ENCODE measurements at regions not wholly inside any gene's neighbourhood (a gene's known extent, or its start where the extent isn't known, plus 50 kb on each side); places are given as distances from the start of the nearest gene placed in this dataset.

DNA sequence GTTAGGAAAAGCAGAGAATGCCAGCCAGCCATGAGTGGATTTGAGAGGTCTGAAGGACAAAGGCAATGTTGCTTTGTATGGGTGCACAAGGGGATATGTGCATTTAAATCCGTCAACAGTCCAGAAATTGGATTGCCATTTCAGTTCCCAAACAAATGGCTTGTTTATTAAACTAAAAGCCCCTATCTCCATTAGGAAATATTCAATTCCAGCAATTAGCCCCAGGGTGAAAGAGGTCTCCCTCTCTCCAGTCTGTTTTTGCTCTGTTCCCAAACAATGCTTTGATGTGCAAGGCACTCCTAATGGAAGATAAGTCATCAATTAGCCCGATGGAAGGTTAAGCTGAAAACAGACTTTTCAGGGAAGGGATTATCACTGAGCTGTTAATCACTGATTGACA lies 101.3 kb downstream of the C9orf152 start:
- TF ChIP-seq, protein P1, sequence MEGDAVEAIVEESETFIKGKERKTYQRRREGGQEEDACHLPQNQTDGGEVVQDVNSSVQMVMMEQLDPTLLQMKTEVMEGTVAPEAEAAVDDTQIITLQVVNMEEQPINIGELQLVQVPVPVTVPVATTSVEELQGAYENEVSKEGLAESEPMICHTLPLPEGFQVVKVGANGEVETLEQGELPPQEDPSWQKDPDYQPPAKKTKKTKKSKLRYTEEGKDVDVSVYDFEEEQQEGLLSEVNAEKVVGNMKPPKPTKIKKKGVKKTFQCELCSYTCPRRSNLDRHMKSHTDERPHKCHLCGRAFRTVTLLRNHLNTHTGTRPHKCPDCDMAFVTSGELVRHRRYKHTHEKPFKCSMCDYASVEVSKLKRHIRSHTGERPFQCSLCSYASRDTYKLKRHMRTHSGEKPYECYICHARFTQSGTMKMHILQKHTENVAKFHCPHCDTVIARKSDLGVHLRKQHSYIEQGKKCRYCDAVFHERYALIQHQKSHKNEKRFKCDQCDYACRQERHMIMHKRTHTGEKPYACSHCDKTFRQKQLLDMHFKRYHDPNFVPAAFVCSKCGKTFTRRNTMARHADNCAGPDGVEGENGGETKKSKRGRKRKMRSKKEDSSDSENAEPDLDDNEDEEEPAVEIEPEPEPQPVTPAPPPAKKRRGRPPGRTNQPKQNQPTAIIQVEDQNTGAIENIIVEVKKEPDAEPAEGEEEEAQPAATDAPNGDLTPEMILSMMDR (IDR thresholded peaks at IDR 0.05): no peak
- TF ChIP-seq POLR2A (IDR thresholded peaks at IDR 0.05): no peak
- no peaks in the 10 kb centered on the region for H3K9me3 ChIP-seq
- WGBS, 2 donors: 81 to 87% methylated on average over 2 of the region's 2 CpGs

DNA sequence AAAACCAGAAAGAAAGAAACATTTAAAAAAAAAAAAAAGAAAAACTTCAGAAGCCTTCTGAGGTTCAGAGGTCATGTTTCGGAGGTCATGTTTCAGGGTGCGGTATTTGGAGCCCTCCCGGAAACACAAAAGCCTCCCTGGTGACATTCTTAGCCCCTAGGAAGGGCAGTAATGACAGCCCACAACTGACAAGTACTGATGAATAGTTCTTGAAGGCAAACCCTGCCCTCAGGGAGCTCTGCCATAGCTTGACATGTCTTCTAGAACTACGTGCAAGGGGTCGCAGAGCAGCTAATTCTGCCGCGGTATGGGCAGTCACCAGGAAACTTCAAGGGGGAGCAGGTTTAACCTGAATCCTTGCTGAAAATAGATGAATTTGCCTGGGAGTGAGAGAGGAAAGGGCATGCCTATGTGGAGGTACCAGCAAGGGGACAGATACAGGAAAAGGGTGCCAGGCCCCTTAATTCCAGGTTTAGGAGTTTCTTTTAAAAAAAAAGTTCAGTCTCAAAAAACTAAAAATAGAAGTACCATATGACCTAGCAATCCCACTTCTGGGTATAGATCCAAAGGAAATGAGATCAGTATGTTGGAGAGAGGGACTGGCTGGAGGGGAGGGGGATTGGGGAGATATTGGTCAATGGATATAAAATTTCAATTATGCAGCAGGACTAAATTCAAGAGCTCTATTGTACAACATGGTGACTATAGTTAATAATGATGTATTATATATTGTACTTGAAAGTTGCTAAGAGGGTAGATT lies 98.4 kb downstream of the C9orf152 start:
- WGBS, 2 donors: 83 to 86% methylated on average over 7 of the region's 7 CpGs

More for the DNA sequence above, 101.3 kb downstream of the C9orf152 start:
- no peak for DNase-seq
- no peak overlapping the region for H3K27ac ChIP-seq
- no peaks in the 10 kb centered on the region for H3K27me3 ChIP-seq
- H3K4me1 ChIP-seq: peaks cover 3% of the 10 kb centered on the region
- H3K36me3 ChIP-seq (ENCODE audit: low read depth, missing control alignments): no peaks in the 10 kb centered on the region
- intact Hi-C loops (cut with DNase I; ENCODE audit: low total_unique reads): no loop called here
- H3K4me3 ChIP-seq: no peak overlapping the region

DNA sequence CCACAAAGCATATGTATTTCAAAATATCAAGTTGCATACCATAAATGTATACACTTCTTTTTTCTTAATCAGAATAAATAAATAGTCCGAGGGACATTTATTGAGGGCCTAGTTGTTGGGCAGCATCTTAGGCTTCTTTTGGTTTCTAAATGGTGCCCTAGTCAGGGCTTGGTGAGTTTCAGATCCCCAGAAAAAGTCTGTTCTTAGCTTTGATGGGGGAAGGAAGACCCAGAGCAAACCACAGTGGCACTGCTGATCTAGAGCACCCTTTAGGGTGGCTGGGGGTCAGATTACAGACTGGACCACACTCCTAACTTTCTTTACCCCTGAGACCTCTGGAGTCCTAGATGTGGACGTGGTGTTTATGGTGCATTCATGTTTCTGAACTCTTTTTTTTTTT lies 97.8 kb downstream of the C9orf152 start:
- intact Hi-C loops (cut with DNase I; ENCODE audit: low total_unique reads): no loop called here

More for the DNA sequence above, 98.4 kb downstream of the C9orf152 start:
- Histone ChIP-seq H3K27me3 (no peaks in the 10 kb centered on the region), H3K4me1 (peaks cover 2% of the 10 kb centered on the region), H3K9me3 (no peaks in the 10 kb centered on the region), H3K4me3 (no peak overlapping the region), H3K27ac (no peak overlapping the region), H3K36me3 (ENCODE audit: low read depth, missing control alignments) (no peaks in the 10 kb centered on the region)
- intact Hi-C loops (cut with DNase I; ENCODE audit: low total_unique reads): no loop called here
- DNase-seq: no peak
- no peak for TF ChIP-seq POLR2A (IDR thresholded peaks at IDR 0.05)
- TF ChIP-seq, protein P1 (IDR thresholded peaks at IDR 0.05): no peak

DNA sequence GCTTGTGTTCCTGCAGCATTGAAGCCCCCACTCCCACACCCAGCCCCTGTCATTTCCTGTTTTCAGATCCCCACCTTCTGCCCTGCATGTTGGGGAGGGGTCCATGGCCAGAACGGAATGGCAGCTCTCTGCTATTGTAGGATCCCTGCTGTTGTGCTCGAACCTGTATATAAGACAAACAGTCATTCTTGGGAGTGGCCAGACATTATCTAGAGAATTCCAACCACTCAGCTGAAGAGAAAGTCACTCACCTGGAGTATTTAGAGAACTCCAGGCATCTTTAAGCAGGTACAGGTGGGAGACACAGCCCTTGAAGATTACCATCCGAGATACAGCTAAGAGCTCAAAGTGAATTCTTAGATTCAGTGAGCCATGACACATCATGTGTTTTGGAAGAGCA lies 96.1 kb downstream of the C9orf152 start:
- Histone ChIP-seq H3K4me1 (peaks cover 13% of the 10 kb centered on the region), H3K4me3 (no peak overlapping the region), H3K27me3 (no peaks in the 10 kb centered on the region), H3K27ac (no peak overlapping the region), H3K9me3 (no peaks in the 10 kb centered on the region), H3K36me3 (ENCODE audit: low read depth, missing control alignments) (no peaks in the 10 kb centered on the region)
- TF ChIP-seq POLR2A (IDR thresholded peaks at IDR 0.05): no peak
- TF ChIP-seq, protein P1 (IDR thresholded peaks at IDR 0.05): no peak
- no peak for DNase-seq
- intact Hi-C loops (cut with DNase I; ENCODE audit: low total_unique reads): no loop called here
- WGBS, 2 donors: 66 to 76% methylated on average over 3 of the region's 3 CpGs

More for the DNA sequence above, 97.8 kb downstream of the C9orf152 start:
- TF ChIP-seq, protein P1 (IDR thresholded peaks at IDR 0.05): no peak
- no peak for TF ChIP-seq POLR2A (IDR thresholded peaks at IDR 0.05)
- H3K9me3 ChIP-seq: no peaks in the 10 kb centered on the region
- no peaks in the 10 kb centered on the region for H3K36me3 ChIP-seq (ENCODE audit: low read depth, missing control alignments)
- H3K27ac ChIP-seq: no peak overlapping the region
- no peak for DNase-seq
- H3K4me1 ChIP-seq: peaks cover 8% of the 10 kb centered on the region
- H3K4me3 ChIP-seq: no peak overlapping the region
- H3K27me3 ChIP-seq: no peaks in the 10 kb centered on the region
- WGBS, 2 donors: 84 to 90% methylated on average over 2 of the region's 2 CpGs

DNA sequence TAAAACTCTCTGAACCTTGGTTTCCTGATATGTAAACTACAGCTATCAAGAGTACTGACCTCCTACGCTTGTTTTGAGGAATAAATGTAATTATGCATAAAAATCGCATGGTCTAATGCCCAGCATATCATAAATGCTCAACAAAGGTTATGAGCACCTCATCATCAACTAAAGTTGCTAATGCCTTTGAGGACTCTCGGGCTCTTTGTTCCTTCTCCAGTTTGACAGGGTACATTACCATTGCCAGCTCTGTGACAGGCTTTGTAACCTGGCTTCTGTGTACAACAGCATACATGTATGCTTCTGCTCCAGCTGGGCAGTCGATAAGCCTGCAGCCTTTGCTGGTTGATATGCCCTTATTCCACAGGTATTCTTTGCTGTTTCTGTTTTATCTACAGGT lies 95.2 kb downstream of the C9orf152 start:
- no peaks in the 10 kb centered on the region for H3K36me3 ChIP-seq (ENCODE audit: low read depth, missing control alignments)
- H3K4me3 ChIP-seq: no peak overlapping the region
- H3K4me1 ChIP-seq: peaks cover 13% of the 10 kb centered on the region
- WGBS, 2 donors: 89 to 92% methylated on average over 4 of the region's 4 CpGs
- TF ChIP-seq POLR2A (IDR thresholded peaks at IDR 0.05): no peak
- TF ChIP-seq, protein P1 (IDR thresholded peaks at IDR 0.05): no peak
- H3K9me3 ChIP-seq: no peaks in the 10 kb centered on the region
- intact Hi-C loops (cut with DNase I; ENCODE audit: low total_unique reads): no loop called here
- H3K27ac ChIP-seq: no peak overlapping the region
- H3K27me3 ChIP-seq: no peaks in the 10 kb centered on the region
- DNase-seq: no peak

Data from testis (tissue), 2 donors.